ENCODE measurements at regions not wholly inside any gene's neighbourhood (a gene's known extent, or its start where the extent isn't known, plus 50 kb on each side); places are given as distances from the start of the nearest gene placed in this dataset.
"Not testable (repeated sequence)": the region's sequence is repeated elsewhere in the genome, so short reads cannot be mapped to it uniquely, and the experiment has no call there.

DNA sequence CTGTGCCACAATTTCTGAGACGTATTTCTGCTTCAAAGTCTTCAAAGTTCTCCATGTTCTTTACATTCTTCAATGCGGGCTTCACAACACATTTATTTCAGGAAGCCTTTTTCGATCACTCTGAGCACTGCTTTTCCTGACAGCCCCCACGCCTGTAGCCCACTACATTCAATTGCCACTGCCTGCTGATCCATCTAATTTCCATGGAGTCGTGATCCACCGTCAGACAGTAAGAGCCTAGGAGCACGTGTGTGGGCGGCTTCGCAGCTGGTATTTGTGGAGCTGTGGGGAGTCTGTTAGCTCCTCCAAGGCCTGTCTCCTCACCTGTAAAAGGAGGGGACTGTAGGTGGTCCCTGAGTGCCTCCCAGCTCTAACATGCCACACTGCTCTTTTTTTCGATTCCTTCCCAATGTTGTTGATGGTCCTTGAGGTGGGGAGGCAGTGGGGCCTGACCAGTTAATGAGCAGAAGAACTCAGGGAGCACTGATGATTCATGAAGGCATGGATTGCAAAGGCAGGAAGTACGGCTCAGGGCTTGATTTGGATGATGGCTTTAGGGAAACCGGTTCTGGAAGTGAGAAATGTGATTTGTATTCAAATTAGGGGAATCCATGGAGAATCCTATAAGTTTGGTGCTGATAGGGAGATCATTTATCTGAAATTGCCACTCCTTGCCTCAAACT lies 401.1 kb upstream of the PODXL start:
- DNase-seq: no peak

DNA sequence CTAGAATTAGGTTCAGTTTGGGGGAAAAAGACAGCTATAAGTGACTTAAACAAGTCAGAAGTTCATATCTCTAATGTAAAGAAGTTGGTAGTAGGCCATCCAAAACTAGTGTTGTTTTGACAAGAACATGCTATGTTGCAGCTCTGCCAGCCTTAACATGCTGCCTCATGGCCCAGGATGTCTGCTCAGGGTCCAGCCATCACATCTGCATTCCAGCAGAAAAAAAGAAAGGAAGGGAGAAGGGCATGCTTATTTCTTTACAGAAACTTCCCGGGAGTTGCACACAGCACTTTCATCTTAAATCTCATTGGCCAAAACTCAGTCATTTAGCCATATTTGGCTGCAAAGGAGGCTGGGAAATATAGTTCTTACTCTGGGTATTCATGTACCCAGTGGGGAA lies 400.4 kb upstream of the PODXL start:
- DNase-seq: no peak

DNA sequence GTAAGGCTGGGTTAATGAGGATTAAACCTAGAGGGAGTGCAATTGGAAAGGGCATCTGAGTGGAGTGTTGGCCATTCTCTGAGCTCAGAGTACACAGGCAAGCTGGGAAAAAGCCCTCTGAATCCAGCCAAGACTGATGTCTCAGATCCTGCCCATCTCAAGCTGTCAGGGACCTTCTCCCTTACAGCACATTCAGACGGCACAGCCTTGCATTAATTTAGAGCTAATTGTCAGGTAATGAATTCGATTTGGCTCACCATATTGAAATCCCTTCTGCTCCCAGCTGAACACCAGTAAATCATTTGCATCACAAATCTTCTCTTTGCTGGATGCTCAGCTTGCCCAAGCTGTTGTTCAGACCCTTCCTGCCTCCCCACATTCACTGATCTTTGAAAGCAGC lies 399.3 kb upstream of the PODXL start:
- no peak for DNase-seq

DNA sequence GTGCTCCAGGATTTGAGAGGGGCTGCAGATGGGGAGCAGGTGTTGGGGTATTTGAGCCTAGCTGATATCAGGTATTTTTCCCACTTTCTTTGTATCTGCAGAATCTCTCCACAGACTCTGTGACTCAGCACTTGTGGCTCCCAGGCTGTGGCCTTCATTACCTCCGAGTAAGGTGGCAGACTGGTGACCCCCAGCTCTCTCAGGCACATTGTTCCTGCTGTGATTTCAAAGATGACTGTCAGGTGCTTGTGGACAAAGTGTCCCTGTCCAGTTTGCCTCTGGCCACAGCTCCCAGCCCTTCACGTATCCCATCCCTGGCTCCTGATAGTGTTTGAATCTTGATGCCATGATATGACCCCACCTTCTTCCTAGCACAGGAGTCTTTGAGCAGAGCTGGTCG lies 396.8 kb upstream of the PODXL start:
- DNase-seq: no peak

DNA sequence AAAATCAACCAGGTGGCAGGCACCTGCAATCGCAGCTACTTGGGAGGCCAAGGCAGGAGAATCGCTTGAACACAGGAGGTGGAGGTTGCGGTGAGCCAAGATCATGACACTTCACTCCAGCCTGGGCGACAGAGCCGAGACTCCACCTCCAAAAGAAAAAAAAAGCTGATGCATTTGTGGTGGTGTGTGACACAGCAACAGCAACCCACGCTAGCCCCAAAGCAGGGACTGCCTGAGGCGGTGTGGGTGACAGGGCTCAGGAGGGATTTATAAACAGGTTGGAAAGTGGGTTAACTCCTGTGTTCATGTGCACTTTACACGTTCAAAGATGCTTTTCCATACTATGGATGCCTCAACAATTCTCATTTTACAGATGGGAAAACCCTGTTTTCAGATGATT lies 395.9 kb upstream of the PODXL start:
- DNase-seq: no peak

DNA sequence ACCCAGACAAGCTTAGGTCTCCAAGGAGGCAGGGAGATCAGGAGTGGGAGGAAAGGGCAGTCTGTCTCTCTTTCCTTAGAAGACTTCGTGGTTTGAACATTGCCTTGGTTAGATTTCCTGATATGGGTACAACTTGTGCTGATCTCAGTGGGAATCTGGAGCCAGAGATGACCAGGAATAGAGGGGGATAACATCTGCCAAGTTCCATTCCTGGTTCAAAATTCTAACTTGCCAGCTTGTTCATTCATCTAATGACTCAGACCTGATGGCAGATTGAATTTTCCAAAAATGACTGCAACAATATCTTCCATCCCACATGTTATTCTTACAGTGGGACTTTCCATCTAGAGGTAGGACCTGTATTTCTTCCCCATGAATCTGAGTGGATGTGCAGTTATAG lies 394.3 kb upstream of the PODXL start:
- DNase-seq: no peak

DNA sequence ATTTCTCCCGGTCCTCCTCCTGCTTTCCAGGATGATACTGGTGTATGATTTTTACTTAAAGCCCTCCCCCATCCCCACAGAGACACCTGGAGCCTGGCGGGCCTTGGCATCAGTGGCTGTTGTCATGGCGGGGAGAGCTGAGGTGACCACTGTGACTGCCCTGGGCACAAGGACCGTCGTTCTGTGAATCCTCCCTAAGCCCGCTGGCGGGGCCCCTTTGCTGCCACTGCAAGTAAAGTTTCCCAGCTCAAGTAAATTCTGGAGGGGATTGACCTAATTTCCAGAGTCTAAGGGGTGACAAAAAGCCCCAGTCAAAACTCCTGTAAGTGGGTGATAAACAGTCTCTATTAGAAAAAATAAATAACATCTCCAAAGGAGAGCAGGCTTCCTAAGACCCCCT lies 393.2 kb upstream of the PODXL start:
- DNase-seq: no peak

DNA sequence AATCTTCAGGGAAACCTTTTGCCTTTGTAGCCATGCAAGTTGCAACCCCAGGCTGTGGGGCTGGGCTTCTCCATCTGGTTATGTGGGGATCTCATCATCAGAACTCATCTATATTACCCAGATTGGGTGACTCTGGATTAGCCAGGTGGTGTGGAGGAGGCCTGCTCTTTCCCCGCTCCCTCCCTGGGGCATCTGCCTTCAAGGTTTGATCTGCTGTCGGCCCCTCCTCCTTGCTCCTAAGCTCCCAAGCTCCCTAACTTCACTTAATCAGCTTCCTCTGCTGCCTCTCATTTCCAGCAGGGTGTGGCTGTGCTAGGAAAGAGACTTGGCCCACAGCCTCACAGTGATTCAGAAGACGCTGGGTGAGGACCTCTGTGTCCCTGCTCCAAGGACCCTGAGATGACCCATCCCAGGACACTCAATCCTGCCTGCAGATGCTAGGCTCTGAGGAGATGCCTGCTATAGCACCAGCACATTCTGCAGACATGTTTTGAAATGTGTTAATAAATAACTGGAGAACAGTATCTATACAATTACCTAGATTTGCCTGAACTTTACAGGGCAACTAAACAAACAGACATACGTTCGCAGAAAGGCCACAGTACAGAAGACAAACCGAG lies 392.1 kb upstream of the PODXL start:
- DNase-seq: no peak

DNA sequence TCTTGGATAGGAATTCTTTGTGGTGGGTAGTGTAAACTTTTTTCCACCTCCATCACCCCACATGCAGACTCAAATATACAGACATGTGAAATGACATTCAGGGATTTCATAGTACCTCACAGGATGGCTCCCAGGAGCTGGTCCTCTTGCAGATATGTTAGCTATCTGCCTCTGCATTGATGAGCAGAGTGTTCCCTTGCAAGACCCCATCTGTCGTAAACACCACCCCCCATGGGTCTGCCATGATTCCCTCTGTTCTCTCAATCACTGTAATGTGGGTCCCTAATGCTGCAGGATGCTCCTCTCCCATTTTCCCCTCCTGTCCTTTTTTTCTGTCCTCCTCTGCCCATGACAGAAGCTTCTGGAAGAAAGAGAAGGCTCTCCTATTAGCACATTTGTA lies 391.2 kb upstream of the PODXL start:
- no peak for DNase-seq

DNA sequence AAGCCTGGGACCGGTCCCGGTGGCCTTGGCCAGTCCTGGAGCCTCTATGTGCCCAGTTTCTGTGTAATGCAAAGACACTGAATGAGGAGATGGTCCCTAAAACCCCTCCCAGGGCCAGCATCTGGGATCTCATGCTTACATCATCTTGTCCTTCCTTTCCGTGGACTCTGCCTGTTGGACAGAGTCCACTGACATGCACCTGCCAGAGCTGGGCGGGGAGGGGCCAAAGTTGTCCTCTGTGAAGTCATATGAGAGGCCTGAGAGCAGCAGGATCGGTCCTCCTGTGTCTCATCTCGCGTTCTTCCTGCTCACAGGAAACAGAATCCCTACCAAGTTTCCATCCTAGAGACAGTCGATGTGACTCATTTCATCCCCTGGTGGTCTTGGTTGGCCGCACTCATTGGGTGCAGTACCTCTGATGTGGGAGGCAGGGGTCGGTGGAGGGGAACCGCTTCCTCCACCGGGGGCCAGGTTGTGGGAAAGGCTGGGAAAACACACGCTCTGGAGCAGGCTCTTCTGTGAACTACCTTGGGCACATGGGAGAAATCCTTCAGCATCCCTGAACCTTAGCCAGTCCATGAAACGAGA lies 389.6 kb upstream of the PODXL start:
- DNase-seq: no peak

DNA sequence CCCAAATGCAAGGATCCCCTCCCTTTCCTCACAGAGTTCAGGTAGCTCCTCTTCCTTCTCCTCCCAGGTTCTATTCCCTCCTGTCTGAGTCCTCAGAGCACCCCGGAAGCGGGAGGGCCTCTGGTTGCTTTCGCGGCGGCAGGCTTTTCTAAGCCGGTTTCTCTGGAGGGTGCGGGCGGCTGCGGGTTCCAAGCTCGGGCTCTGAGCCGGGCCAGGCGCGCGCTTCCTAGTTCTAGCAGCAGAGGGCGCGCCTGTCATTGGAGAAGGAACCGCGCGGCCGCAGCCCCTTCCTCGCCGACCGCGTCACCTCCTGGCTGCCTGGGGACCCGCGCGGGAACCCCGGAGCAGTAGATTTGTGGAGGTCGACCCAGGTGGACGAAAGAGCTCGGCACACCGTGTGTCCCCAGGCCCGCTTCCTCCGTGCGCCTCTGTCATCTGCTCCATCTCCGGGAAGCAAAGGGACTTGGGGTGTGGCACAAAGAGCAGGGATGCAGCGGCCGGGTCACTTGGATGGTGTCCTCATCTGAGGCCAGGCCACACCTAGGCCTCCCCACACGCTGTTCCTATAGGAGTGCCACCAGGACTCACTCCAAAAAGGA lies 389.0 kb upstream of the PODXL start:
- no peak for DNase-seq

DNA sequence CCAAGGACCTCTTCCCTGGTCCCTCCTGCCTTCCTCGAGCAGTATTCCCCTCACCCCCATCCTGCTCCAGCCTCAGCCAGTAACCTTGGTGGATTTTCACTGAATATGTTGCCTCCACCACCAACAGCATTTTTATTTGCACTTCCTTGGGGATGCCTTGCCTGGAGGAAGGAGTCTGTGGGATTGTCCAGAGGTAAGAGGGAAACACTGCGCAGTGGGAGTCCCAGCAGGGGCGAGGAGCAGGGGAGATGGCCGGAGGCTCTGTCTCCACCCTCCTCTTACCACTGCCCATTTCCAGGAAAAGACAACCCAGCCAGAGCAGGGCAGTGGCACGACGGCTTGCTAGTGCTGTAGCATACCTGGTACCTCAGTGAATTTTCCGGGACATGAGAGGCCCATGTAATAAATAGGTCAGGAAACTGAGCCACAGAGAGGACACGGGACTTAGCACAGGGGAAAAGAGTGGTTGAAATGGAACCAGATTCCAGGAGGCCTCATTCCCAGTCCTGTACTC lies 388.2 kb upstream of the PODXL start:
- DNase-seq: no peak

DNA sequence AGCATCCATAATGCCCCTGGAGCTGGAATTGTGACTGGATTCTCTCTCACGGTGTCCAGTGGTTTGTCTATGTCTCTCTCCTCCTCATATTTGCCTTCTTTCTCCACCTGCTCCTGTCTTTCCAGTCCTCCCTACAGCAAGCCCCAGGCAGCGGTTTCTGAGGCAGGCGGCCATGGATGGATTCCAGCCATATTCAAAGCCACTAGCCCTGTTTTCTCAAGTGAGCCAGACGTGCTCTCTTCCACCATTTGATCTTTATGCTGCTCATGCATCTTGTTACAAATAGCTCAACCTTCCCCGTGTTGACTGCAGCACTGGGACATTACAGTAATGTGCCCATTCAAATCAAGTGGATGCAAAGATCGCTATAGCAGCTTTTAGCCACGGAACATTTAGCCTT lies 387.2 kb upstream of the PODXL start:
- no peak for DNase-seq

DNA sequence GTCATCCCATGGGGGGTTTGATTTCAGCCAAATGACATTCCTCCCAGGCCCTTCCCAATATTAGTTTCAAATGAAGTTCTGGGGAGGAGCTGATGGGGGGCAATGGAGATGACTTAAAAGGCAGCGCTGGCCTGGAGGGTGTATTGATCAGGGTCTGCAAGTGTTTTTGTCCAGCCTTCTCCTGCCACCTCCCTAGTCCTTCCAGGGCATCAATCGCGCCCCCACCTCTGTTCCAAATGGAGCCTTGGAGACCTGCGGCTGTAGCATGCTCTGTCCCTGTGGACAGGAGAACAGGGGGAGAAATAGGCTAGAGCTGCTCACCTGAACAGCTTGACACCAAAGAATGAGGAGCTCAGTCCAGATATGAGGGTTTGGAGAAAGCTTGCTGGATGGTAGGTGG lies 386.8 kb upstream of the PODXL start:
- DNase-seq: no peak

DNA sequence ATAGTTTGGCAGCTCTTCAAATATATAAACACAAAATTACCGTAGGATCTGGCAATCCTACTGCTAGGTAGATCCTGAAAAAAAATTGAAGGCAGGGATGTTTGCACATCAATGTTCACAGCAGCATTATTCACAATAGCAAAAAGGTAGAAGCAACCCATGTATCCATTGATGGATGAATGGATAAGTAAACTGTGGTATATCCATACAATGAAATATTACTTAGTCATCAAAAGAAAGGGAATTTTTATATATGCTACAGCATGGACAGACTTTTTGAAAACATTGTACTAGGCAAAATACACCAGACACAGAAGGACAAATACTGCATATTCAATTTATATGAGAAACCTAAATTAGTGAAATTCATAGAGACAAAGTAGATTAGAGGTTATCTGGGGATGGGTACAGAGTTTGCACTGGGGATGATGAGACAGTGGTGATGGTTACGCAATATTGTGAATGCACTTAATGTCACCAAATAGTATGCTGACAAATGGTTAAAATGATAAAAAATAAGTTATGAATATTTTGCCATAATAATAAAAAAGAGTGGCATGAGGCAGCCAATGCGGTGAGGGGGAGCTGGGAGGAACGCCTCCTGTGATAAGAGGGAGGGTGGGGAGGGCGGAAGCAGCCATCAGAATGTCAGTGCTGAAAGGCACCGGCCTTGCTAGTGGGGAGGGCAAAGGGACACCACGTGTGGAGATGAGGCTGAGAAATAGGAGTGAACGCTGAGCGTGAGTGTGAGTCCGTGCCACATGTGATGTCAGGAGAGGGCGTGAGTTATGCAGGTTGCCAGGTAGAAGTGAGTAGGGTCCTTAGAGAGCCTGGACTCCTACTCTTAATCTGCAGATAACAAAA lies 386.1 kb upstream of the PODXL start:
- no peak for DNase-seq

DNA sequence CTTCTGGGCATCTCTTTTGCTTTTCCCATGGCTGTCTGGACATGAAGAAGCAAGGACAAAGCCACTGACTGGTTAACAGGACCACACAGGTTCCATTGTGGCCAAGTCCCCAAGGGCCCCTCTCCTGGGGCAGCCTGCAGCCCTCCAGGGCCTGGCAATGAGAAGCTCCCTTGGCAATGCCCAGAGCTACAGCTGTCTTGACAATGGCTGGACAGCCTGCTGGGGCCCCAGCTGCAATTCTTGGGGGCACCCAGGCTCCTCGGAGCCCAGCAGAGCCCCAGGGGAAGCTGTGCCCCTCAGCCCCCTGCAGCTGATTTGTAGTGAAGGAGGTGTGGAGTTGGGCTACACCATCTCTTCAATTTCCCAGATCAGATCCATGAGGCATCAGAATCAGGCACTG lies 384.9 kb upstream of the PODXL start:
- DNase-seq: no peak

DNA sequence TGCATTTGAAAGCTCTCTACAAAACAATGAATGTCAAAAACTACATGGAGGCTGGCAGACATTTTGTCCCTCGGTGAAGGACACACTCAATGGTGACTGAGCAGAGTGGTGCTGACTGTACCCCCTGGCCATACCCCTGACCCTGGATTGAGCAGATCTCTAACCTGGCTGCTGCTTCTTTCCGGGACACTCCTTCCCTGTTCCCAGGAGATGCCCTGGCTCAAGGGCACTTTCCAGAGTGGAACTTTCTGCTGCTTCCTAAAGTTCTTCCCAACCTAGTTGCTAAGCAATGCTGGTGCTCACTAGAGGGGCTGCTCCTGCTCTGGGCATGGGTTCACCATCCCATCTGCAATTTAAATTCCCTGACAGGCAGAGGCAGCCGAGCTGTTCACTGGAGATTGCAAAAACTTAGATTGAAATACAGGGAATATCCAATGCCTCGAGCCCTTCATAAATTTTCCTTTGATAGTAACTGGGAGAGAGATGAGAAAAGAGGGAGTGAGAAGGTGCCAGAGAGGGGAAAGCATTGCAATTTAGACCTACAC lies 384.3 kb upstream of the PODXL start:
- DNase-seq: no peak

DNA sequence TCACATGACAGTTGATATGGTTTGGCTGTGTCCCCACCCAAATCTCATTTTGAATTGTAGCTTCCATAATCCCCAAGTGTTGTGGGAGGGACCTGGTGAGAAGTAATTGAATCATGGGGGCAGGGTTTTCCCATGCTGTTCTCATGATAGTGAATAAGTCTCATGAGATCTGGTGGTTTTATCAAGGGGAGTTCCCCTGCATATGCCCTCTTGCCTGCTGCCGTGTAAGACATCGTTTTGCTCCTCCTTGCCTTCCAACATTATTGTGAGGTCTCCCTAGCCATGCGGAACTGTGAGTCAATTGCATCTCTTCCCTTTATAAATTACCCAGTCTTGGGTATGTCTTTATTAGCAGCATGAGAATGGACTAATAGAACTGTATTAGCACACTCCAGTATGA lies 382.4 kb upstream of the PODXL start:
- DNase-seq: not testable (repeated sequence)

DNA sequence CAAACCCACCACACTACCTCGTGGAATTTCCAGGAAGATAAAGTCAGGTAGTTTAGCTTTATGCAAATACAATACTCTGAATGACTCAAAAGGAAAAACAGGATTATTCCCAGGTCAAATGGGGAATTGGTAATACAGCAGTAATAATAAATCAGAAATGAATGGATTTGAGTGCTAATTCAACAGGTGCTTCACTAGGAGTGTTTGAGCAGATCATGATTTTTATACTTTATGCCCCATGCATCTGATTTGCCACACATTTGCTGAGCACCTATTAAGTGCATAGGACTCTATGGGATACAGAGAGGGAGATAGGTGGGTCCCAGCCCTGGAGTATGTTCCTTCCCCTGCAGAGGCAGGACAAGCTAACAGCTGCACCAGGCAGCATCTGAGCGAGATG lies 381.4 kb upstream of the PODXL start:
- DNase-seq: no peak

DNA sequence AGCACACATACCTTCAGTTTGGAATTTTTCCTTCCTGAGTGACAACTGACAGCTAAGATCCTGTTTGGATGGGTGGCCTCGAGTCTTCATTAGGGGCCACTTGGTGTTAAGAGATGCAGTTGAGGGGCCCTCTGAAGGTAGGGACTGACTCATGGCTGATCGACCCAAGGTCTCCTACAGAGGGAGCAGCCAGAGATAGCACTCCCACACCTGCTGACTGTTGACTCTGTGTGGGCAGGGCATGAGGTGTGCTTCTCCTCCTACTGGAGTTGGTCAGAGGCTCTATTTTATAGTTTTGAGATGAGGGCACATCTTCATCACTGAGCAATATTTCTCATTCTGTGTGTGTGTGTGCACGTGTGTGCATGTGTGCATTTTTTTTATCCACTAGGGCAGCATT lies 378.8 kb upstream of the PODXL start:
- DNase-seq: no peak

DNA sequence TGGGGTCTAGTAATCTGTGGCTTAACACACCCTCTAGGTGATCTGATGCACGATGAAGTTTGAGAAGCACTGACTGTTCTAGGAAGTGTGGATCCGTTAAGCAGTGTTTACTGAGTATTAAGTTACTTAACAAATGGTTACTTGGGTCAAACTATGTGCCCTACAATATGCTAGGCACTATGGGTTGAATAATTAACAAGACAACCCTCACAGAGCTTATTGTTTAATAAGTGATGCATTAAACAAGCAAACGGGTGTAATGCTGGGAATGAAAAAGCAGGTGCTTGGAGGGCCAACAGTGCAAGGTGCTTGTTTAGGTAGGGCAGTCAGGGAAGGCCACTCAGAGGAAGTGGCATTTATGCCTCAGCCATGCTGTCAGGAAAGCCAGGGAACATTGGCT lies 378.0 kb upstream of the PODXL start:
- DNase-seq: no peak

DNA sequence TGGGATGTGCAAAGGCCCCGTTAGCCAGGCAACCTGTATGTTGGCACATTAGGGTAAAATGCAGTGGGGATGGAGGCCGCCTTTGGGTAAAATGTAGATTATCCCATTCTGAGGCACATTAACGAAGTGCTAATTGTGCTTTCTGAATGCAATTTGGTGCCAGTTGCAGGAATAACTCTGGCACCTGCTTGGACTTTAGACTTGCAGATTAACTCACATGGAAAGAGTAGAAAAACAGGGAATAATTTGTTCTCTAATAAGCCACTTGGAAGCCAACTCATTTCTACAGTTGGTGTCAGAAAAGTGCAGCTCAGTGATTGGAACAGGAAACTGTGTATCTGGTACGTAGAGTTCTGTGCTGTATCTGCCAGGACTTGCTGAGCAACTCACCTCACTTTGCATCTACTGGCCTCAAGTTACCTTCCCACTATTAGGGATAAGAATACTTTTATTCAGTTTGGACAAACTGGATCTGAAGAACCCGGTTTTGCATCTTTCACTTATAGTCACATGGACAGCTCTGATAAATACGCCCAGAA lies 377.4 kb upstream of the PODXL start:
- no peak for DNase-seq

DNA sequence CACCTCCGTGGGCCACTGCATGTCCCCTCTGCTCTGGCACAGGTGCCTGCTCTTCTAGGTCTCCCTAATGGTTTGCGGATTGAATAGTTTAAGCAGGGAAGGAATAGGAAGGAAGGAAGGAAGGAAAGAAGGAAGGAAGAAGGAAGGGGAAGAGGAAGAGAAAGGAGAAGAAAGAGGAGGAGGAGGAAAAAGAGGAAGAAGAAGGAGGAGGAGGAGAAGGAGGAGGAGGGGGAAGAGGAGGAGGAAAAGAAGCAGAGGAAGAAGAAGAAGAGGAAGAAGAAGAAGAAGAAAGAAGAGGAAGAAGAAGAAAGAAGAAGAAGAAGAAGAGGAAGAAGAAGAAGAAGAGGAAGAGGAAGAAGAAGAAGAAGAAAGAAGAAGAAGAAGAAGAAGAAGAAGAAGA lies 376.8 kb upstream of the PODXL start:
- DNase-seq: not testable (repeated sequence)

Measured in activated T-cell treated with anti-CD3 and anti-CD28 coated beads for 4 hours (primary cell).